ENCODE measurements at regions not wholly inside any gene's neighbourhood (a gene's known extent, or its start where the extent isn't known, plus 50 kb on each side); places are given as distances from the start of the nearest gene placed in this dataset.

- no peak overlapping the region for H3K4me3 ChIP-seq (ENCODE audit: low read depth, low read length)
- no peak for TF ChIP-seq CTCF (IDR thresholded peaks at IDR 0.05; ENCODE audit: insufficient read depth, low read depth, low read length)
- no peak for DNase-seq (ENCODE audit: low read depth)
Measured at GRCh38 chr2:120528051-120528692, 182.2 kb downstream of the INHBB start.

- TF ChIP-seq CTCF (IDR thresholded peaks at IDR 0.05; ENCODE audit: insufficient read depth, low read depth, low read length), result no peak
- H3K4me3 ChIP-seq (ENCODE audit: low read depth, low read length), result no peak overlapping the region
- no peak for DNase-seq (ENCODE audit: low read depth)
Measured at GRCh38 chr2:120528693-120529076, 182.7 kb downstream of the INHBB start.

- DNase-seq (ENCODE audit: low read depth), result no peak
- no peak for TF ChIP-seq CTCF (IDR thresholded peaks at IDR 0.05; ENCODE audit: insufficient read depth, low read depth, low read length)
- no peak overlapping the region for H3K4me3 ChIP-seq (ENCODE audit: low read depth, low read length)
Measured at GRCh38 chr2:120530781-120531180, 184.8 kb downstream of the INHBB start.

- no peak overlapping the region for H3K4me3 ChIP-seq (ENCODE audit: low read depth, low read length)
- TF ChIP-seq CTCF (IDR thresholded peaks at IDR 0.05; ENCODE audit: insufficient read depth, low read depth, low read length), result no peak
- no peak for DNase-seq (ENCODE audit: low read depth)
Measured at GRCh38 chr2:120531365-120531764, 185.4 kb downstream of the INHBB start.

GRCh38 chr2:120531863-120532600 is 186.1 kb downstream of the INHBB start:
- H3K4me3 ChIP-seq (ENCODE audit: low read depth, low read length), result no peak overlapping the region
- TF ChIP-seq CTCF (IDR thresholded peaks at IDR 0.05; ENCODE audit: insufficient read depth, low read depth, low read length), result no peak
- DNase-seq (ENCODE audit: low read depth), result peak; percentile 30

- DNase-seq (ENCODE audit: low read depth), result no peak
- TF ChIP-seq CTCF (IDR thresholded peaks at IDR 0.05; ENCODE audit: insufficient read depth, low read depth, low read length), result no peak
- no peak overlapping the region for H3K4me3 ChIP-seq (ENCODE audit: low read depth, low read length)
Measured at GRCh38 chr2:120533625-120534024, 187.7 kb downstream of the INHBB start.
